ENCODE measurements at regions not wholly inside any gene's neighbourhood (a gene's known extent, or its start where the extent isn't known, plus 50 kb on each side); places are given as distances from the start of the nearest gene placed in this dataset.

DNA sequence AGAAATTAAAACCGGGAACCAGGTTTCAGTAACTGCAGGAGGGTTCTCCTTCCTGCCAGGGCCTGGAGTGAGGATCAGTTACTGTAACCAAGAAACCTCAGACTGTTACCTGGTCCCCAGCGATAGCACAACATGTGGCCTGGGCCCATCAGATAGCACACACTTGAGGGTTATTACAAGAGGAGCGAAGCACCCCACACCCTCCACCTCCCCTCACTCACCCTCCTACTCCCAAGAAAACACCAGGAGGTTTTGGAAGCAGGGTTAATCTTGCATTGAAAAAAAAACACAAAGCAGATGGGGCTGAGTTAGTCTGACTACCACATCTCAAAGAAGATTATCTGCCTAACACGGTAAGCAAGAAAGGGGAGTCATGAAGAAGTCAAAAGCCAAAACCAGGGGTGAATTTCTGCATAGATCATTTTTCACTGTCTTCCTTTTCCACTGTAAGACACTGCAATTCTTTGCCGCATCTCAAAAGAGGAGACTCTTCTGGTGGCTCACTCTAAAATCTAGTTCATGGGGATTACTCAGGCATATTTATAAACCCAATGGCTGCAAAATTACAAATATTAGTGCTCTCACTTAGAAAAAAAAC is 75.9 kb upstream of the DOCK9 start:
- Histone ChIP-seq H3K4me3 (ENCODE audit: low read depth, low read length) (no peak overlapping the region), H3K9me3 (ENCODE audit: control insufficient read depth, insufficient read depth, low read length) (no peaks in the 10 kb centered on the region), H3K27me3 (ENCODE audit: control insufficient read depth, insufficient read depth, low read length) (no peaks in the 10 kb centered on the region), H3K27ac (ENCODE audit: low read depth, low read length) (no peak overlapping the region)
- DNase-seq (ENCODE audit: low read depth, low spot score): no peak
- ChIA-PET CTCF (no interaction called here), POLR2A (no interaction called here)
- TF ChIP-seq, protein P1, sequence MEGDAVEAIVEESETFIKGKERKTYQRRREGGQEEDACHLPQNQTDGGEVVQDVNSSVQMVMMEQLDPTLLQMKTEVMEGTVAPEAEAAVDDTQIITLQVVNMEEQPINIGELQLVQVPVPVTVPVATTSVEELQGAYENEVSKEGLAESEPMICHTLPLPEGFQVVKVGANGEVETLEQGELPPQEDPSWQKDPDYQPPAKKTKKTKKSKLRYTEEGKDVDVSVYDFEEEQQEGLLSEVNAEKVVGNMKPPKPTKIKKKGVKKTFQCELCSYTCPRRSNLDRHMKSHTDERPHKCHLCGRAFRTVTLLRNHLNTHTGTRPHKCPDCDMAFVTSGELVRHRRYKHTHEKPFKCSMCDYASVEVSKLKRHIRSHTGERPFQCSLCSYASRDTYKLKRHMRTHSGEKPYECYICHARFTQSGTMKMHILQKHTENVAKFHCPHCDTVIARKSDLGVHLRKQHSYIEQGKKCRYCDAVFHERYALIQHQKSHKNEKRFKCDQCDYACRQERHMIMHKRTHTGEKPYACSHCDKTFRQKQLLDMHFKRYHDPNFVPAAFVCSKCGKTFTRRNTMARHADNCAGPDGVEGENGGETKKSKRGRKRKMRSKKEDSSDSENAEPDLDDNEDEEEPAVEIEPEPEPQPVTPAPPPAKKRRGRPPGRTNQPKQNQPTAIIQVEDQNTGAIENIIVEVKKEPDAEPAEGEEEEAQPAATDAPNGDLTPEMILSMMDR (IDR thresholded peaks at IDR 0.05; ENCODE audit: low read depth, low read length): no peak

DNA sequence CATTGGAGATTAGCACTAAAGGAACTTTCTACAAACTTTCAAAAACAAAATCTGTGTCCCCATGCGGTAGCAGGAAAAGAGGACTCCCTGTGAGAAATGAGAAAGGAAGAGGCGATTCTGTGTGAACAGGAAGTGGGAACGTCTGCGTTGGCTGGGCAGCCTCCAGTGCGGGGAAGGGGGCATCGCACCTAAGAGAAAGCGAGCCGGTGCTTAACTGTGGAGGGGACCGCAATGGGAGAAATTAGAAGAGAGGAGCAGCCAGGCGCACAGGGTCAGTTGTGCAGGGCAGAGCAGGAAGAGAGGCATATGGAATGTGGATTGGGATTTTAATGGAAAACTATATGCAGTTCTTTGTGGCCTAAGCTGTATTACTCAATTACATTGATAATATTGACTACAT is 77.4 kb upstream of the DOCK9 start:
- Histone ChIP-seq H3K27ac (ENCODE audit: low read depth, low read length) (no peak overlapping the region), H3K4me3 (ENCODE audit: low read depth, low read length) (no peak overlapping the region), H3K27me3 (ENCODE audit: control insufficient read depth, insufficient read depth, low read length) (no peaks in the 10 kb centered on the region), H3K9me3 (ENCODE audit: control insufficient read depth, insufficient read depth, low read length) (no peaks in the 10 kb centered on the region)
- POLR2A ChIA-PET: no interaction called here
- DNase-seq (ENCODE audit: low read depth, low spot score): no peak
- CTCF ChIA-PET: no interaction called here
- TF ChIP-seq, protein P1 (IDR thresholded peaks at IDR 0.05; ENCODE audit: low read depth, low read length): no peak

DNA sequence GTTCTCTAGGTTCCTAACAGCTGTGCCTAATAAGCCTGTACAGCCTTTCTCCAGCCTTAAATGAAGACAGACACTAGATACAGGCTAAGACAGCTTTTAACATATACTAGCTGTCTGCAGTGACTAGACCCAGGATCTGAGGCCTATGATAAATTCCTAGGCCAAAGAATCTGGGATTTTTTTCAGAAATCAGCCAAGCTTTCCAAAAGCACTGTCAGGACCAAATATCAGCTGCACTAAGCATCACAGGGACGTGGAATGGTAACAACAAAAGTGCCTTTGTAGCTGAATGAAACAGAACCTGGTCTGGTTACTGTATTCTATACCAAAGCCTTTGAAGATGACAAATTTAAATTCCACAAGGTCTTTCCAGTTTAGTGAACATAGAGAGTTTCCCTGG is 77.9 kb upstream of the DOCK9 start:
- Histone ChIP-seq H3K9me3 (ENCODE audit: control insufficient read depth, insufficient read depth, low read length) (no peaks in the 10 kb centered on the region), H3K4me3 (ENCODE audit: low read depth, low read length) (no peak overlapping the region), H3K27me3 (ENCODE audit: control insufficient read depth, insufficient read depth, low read length) (no peaks in the 10 kb centered on the region), H3K27ac (ENCODE audit: low read depth, low read length) (no peak overlapping the region)
- no peak for DNase-seq (ENCODE audit: low read depth, low spot score)
- TF ChIP-seq, protein P1 (IDR thresholded peaks at IDR 0.05; ENCODE audit: low read depth, low read length): no peak
- ChIA-PET POLR2A (no interaction called here), CTCF (no interaction called here)

DNA sequence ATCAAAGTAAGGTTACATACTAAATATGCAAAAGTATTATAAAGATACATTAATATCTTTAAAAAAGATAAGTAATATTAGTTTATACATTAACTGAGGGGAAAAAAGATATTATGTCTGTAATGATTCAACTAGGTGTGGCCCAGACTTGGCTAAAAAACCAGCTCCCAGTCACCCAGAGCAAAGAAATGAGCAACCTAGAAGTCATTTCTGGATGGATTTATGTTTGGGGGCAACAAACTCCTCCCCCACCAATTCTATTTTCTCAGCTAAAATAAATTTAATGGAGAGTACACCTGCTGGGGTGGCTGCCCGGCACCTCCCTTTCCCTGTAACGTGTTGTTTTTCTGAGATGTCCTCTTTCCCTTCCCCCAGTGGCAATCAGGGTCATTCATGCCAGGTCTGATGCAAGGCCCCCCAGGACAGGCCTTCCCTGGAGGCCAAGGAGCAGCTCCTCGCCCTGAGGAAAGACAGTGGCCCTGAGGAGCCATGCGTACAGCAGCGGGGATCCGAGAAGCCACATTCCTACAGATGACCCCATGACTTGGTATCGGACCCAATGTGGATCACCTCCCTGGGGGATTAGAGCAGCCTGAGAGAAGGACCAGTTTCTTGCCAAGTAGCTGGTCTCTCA is 78.6 kb upstream of the DOCK9 start:
- POLR2A ChIA-PET: no interaction called here
- no peak for DNase-seq (ENCODE audit: low read depth, low spot score)
- H3K4me3 ChIP-seq (ENCODE audit: low read depth, low read length): no peak overlapping the region
- no peaks in the 10 kb centered on the region for H3K27me3 ChIP-seq (ENCODE audit: control insufficient read depth, insufficient read depth, low read length)
- no peak overlapping the region for H3K27ac ChIP-seq (ENCODE audit: low read depth, low read length)
- CTCF ChIA-PET: no interaction called here
- TF ChIP-seq, protein P1 (IDR thresholded peaks at IDR 0.05; ENCODE audit: low read depth, low read length): no peak
- no peaks in the 10 kb centered on the region for H3K9me3 ChIP-seq (ENCODE audit: control insufficient read depth, insufficient read depth, low read length)

DNA sequence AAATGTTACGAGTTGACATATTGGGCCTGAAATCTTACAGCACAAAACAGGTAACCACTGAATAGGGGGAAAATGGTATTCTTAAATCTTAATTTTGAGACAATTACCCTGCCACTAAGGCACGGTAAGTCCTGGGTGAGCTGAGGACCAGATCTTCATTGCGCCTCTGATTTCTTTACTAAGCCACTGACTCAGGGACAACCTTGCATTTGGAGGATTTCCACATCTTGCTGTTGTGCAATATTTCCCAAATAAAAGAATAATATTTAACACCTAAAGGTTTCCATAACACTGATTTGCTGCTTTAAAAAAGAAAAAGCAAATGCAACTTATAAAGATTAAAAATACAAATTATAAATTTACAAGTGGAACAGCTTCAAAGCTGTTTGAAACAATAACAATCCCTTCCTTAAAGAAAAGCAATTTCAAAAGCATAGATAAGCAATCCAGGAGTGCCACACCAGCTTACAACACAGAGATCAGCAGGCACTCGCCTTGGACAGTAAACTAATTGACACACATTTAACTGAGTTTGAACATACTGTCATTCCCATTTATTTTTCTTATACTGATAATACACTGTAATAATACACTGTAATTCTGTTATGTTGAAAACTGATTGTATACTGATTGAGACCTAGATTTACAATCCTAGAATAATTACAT is 79.6 kb upstream of the DOCK9 start:
- Histone ChIP-seq H3K27me3 (ENCODE audit: control insufficient read depth, insufficient read depth, low read length) (no peaks in the 10 kb centered on the region), H3K9me3 (ENCODE audit: control insufficient read depth, insufficient read depth, low read length) (no peaks in the 10 kb centered on the region), H3K27ac (ENCODE audit: low read depth, low read length) (no peak overlapping the region), H3K4me3 (ENCODE audit: low read depth, low read length) (no peak overlapping the region)
- CTCF ChIA-PET: no interaction called here
- POLR2A ChIA-PET: no interaction called here
- DNase-seq (ENCODE audit: low read depth, low spot score): no peak
- TF ChIP-seq, protein P1 (IDR thresholded peaks at IDR 0.05; ENCODE audit: low read depth, low read length): no peak

All from AG04450 (cell line).